Astrocyte (in vitro differentiated cells and primary cell): ENCODE measurements at regions not wholly inside any gene's neighbourhood (a gene's known extent, or its start where the extent isn't known, plus 50 kb on each side); places are given as distances from the start of the nearest gene placed in this dataset.

Experiments used
- DNase-seq: peaks from one replicate; pipeline ENCODE4 v3.0.0-alpha.2; 2010; ENCODE audit warnings: low read depth
- FAIRE-seq: peaks from 2 replicates; lab custom pipeline; 2011; peaks lifted over from hg19 to GRCh38; lab: Jason Lieb, UNC
- H2AFZ ChIP-seq: 2 replicates; pipeline ENCODE4 v1.6.0; 2012; ENCODE audit warnings: low read depth, low read length, inconsistent platforms
- H3K27ac ChIP-seq: 2 replicates; pipeline ENCODE4 v1.5.1; 2011; ENCODE audit warnings: low read depth, low read length, inconsistent platforms
- H3K27me3 ChIP-seq: 2 replicates; pipeline ENCODE4 v1.6.0; 2011; ENCODE audit warnings: low read length, inconsistent platforms; ENCODE audit not compliant: insufficient read depth
- H3K36me3 ChIP-seq: 2 replicates; pipeline ENCODE4 v1.5.1; 2011; ENCODE audit warnings: low read length, inconsistent platforms; ENCODE audit not compliant: insufficient read depth
- H3K4me1 ChIP-seq: 2 replicates; pipeline ENCODE4 v1.5.1; 2011; ENCODE audit warnings: low read length, inconsistent platforms; ENCODE audit not compliant: insufficient read depth
- H3K4me2 ChIP-seq: 2 replicates; pipeline ENCODE4 v1.6.0; 2012; ENCODE audit warnings: low read length, inconsistent platforms
- H3K4me3 ChIP-seq: 2 replicates; pipeline ENCODE4 v1.5.1; 2011; ENCODE audit warnings: low read depth, mild to moderate bottlenecking, low read length, inconsistent platforms; ENCODE audit not compliant: insufficient read depth
- H3K79me2 ChIP-seq: 2 replicates; pipeline ENCODE4 v1.6.0; 2012; ENCODE audit warnings: mild to moderate bottlenecking, low read length, inconsistent platforms; ENCODE audit not compliant: insufficient read depth
- H3K9ac ChIP-seq: 2 replicates; pipeline ENCODE4 v1.6.0; 2012; ENCODE audit warnings: mild to moderate bottlenecking, low read length, inconsistent platforms
- H3K9me3 ChIP-seq: 2 replicates; pipeline ENCODE4 v1.5.1; 2012; ENCODE audit warnings: low read depth, mild to moderate bottlenecking, low read length, inconsistent platforms; ENCODE audit not compliant: insufficient read depth
- H4K20me1 ChIP-seq: 2 replicates; pipeline ENCODE4 v1.6.0; 2012; ENCODE audit warnings: low read length, inconsistent platforms; ENCODE audit not compliant: insufficient read depth
- H3K27ac Mint-ChIP-seq: one replicate; pipeline ENCODE4 v1.8.0; 2021; ENCODE audit warnings: mild to moderate bottlenecking, mixed read lengths; ENCODE audit not compliant: unreplicated experiment
- H3K27me3 Mint-ChIP-seq: one replicate; pipeline ENCODE4 v1.8.0; 2021; ENCODE audit warnings: low read depth, mixed read lengths; ENCODE audit not compliant: unreplicated experiment
- H3K36me3 Mint-ChIP-seq: one replicate; pipeline ENCODE4 v1.8.0; 2021; ENCODE audit warnings: low read depth, mixed read lengths; ENCODE audit not compliant: unreplicated experiment
- H3K4me1 Mint-ChIP-seq: one replicate; pipeline ENCODE4 v1.8.0; 2021; ENCODE audit warnings: low read depth, mixed read lengths; ENCODE audit not compliant: unreplicated experiment
- H3K4me3 Mint-ChIP-seq: one replicate; pipeline ENCODE4 v1.8.0; 2021; ENCODE audit warnings: mild to moderate bottlenecking, moderate library complexity, mixed read lengths; ENCODE audit not compliant: unreplicated experiment
- H3K9me3 Mint-ChIP-seq: one replicate; pipeline ENCODE4 v1.8.0; 2021; ENCODE audit warnings: mild to moderate bottlenecking, mixed read lengths; ENCODE audit not compliant: unreplicated experiment
- EZH2 ChIP-seq: IDR thresholded peaks from 2 replicates; pipeline ENCODE4 v1.6.1; 2012; ENCODE audit warnings: mild to moderate bottlenecking, low read length, inconsistent platforms; ENCODE audit not compliant: insufficient read depth
- TF ChIP-seq, protein P1 (sequence below): IDR thresholded peaks from 2 replicates; pipeline ENCODE4 v1.5.1; 2011; ENCODE audit warnings: low read depth, mild to moderate bottlenecking, inconsistent platforms, low read length, moderate library complexity; ENCODE audit not compliant: insufficient read depth

- Histone ChIP-seq H3K9me3 (peaks cover 1% of the 10 kb centered on the region), H4K20me1 (no peaks in the 10 kb centered on the region), H3K4me3 (no peak overlapping the region), H2AFZ (no peak overlapping the region), H3K4me1 (no peaks in the 10 kb centered on the region), H3K27me3 (no peaks in the 10 kb centered on the region), H3K27ac (no peak overlapping the region), H3K4me2 (no peak overlapping the region), H3K79me2 (no peaks in the 10 kb centered on the region), H3K36me3 (no peaks in the 10 kb centered on the region), H3K9ac (no peak overlapping the region)
- no peaks in the 10 kb centered on the region for H3K9me3 Mint-ChIP-seq
- DNase-seq = no peak
- no peak overlapping the region for H3K27ac Mint-ChIP-seq
- no peaks in the 10 kb centered on the region for H3K27me3 Mint-ChIP-seq
- H3K4me3 Mint-ChIP-seq = no peak overlapping the region
- TF ChIP-seq EZH2 = no peak
- TF ChIP-seq, protein P1, sequence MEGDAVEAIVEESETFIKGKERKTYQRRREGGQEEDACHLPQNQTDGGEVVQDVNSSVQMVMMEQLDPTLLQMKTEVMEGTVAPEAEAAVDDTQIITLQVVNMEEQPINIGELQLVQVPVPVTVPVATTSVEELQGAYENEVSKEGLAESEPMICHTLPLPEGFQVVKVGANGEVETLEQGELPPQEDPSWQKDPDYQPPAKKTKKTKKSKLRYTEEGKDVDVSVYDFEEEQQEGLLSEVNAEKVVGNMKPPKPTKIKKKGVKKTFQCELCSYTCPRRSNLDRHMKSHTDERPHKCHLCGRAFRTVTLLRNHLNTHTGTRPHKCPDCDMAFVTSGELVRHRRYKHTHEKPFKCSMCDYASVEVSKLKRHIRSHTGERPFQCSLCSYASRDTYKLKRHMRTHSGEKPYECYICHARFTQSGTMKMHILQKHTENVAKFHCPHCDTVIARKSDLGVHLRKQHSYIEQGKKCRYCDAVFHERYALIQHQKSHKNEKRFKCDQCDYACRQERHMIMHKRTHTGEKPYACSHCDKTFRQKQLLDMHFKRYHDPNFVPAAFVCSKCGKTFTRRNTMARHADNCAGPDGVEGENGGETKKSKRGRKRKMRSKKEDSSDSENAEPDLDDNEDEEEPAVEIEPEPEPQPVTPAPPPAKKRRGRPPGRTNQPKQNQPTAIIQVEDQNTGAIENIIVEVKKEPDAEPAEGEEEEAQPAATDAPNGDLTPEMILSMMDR = no peak
- H3K4me1 Mint-ChIP-seq = no peaks in the 10 kb centered on the region
- H3K36me3 Mint-ChIP-seq = no peaks in the 10 kb centered on the region
- FAIRE-seq = no peak
These were observed 250.9 kb downstream of the PTH2R start for GRCh38 chr2:208657468-208657867.

DNA sequence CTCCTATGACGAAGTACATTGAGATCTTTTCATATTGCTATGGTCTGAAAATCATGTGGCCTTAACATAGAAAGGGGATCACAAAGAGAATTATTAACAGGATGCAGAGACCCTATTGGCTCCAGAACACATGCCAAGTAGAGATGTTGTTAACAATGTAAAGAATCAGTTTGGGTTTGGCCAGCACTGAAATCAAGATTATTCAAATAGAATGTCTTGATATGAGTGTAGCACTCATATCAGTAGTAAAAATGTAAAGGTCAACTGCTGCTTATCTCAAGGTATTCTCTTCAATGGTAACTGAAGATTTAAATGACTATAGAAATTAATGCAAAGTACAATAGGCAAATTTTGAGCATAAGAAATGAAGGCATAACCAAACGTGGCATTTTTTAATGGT, 262.8 kb downstream of the PTH2R start:
- no peak overlapping the region for H3K27ac Mint-ChIP-seq

GRCh38 chr2:208671284-208671683, 264.7 kb downstream of the PTH2R start:
- no peak overlapping the region for H3K27ac ChIP-seq
- Mint-ChIP-seq H3K36me3 (no peaks in the 10 kb centered on the region), H3K27me3 (no peaks in the 10 kb centered on the region), H3K4me1 (no peaks in the 10 kb centered on the region), H3K9me3 (no peaks in the 10 kb centered on the region), H3K27ac (no peak overlapping the region), H3K4me3 (no peak overlapping the region)
- H4K20me1 ChIP-seq = no peaks in the 10 kb centered on the region
- H3K9ac ChIP-seq = no peak overlapping the region
- H3K79me2 ChIP-seq = no peaks in the 10 kb centered on the region
- no peak overlapping the region for H3K4me3 ChIP-seq
- FAIRE-seq (no peak), DNase-seq (no peak)
- TF ChIP-seq, protein P1 = no peak
- TF ChIP-seq EZH2 = no peak
- no peaks in the 10 kb centered on the region for H3K27me3 ChIP-seq
- H3K9me3 ChIP-seq = no peaks in the 10 kb centered on the region
- H3K4me2 ChIP-seq = no peak overlapping the region
- H3K4me1 ChIP-seq = no peaks in the 10 kb centered on the region
- no peaks in the 10 kb centered on the region for H3K36me3 ChIP-seq
- no peak overlapping the region for H2AFZ ChIP-seq

More for the DNA sequence above, 262.8 kb downstream of the PTH2R start:
- H3K4me1 Mint-ChIP-seq = no peaks in the 10 kb centered on the region
- FAIRE-seq (no peak), DNase-seq (no peak)
- H3K36me3 ChIP-seq = no peaks in the 10 kb centered on the region
- no peak overlapping the region for H3K9ac ChIP-seq
- no peak overlapping the region for H2AFZ ChIP-seq
- H3K4me3 Mint-ChIP-seq = no peak overlapping the region
- no peaks in the 10 kb centered on the region for H3K79me2 ChIP-seq
- no peaks in the 10 kb centered on the region for H4K20me1 ChIP-seq
- no peak overlapping the region for H3K4me3 ChIP-seq
- H3K4me1 ChIP-seq = no peaks in the 10 kb centered on the region
- no peaks in the 10 kb centered on the region for H3K9me3 ChIP-seq
- no peaks in the 10 kb centered on the region for H3K27me3 Mint-ChIP-seq
- no peaks in the 10 kb centered on the region for H3K36me3 Mint-ChIP-seq
- TF ChIP-seq, protein P1 = no peak
- TF ChIP-seq EZH2 = no peak
- H3K9me3 Mint-ChIP-seq = no peaks in the 10 kb centered on the region
- H3K27ac ChIP-seq = no peak overlapping the region
- H3K4me2 ChIP-seq = no peak overlapping the region
- H3K27me3 ChIP-seq = no peaks in the 10 kb centered on the region
